SK-N-SH (cell line): ENCODE measurements at regions not wholly inside any gene's neighbourhood (a gene's known extent, or its start where the extent isn't known, plus 50 kb on each side); places are given as distances from the start of the nearest gene placed in this dataset.

ENCODE experiments used
- CTCF ChIA-PET: fragments of 300-600, 350-600 bp; formaldehyde crosslinking; extraction: SDS; loops from one replicate; lab custom pipeline; 2021; lab: Yijun Ruan, JAX
- POLR2A ChIA-PET: fragments of 350-600 bp; sonication (Branson Sonifier 250); formaldehyde crosslinking; extraction: SDS; loops from one replicate; lab custom pipeline; 2020; ENCODE audit warnings: antibody characterized with exemption, inconsistent platforms; lab: Yijun Ruan, JAX
- DNase-seq: peaks from one replicate; pipeline ENCODE4 v3.0.0; 2012
- H2AFZ ChIP-seq: fragments of 200-600 bp; sonication (generic); 2 replicates; pipeline ENCODE4 v1.8.1; 2016; ENCODE audit warnings: antibody characterized with exemption, mild to moderate bottlenecking, low read depth
- H3F3A ChIP-seq: fragments of 200-600 bp; sonication (generic); replicated peaks from 2 replicates; pipeline ENCODE3; 2016; ENCODE audit warnings: antibody characterized with exemption, mild to moderate bottlenecking; ENCODE audit not compliant: insufficient read depth
- H3K27ac ChIP-seq, 2 experiments: fragments of 200-500 bp in 1 of 2; fragments of 200-600 bp in 1 of 2; sonication (Bioruptor generic) in 1 of 2; sonication (generic), shearing (Covaris generic) in 1 of 2; 2 replicates each; pipeline versions ENCODE4 v1.5.1 to v1.6.1; 2014 to 2016; ENCODE audit warnings: low read depth in 2 of 2, inconsistent platforms in 1 of 2, low read length in 1 of 2, mild to moderate bottlenecking in 1 of 2, mixed read lengths in 1 of 2
- H3K27me3 ChIP-seq: fragments of 200-600 bp; sonication (generic), shearing (Covaris generic); 2 replicates; pipeline ENCODE4 v1.6.1; 2016; ENCODE audit warnings: mixed run types; ENCODE audit not compliant: insufficient read depth
- H3K36me3 ChIP-seq, 2 experiments: fragments of 200-500 bp in 1 of 2; fragments of 200-600 bp in 1 of 2; sonication (Bioruptor generic) in 1 of 2; sonication (generic) in 1 of 2; replicated peaks in 1 of 2; 2 replicates each; pipeline versions ENCODE3 to v1.5.1; 2014 to 2016; ENCODE audit warnings: low read length in 1 of 2, mild to moderate bottlenecking in 1 of 2; ENCODE audit not compliant: insufficient read depth in 2 of 2, control insufficient read depth in 1 of 2
- H3K4me1 ChIP-seq, 2 experiments: fragments of 200-500 bp in 1 of 2; fragments of 200-600 bp in 1 of 2; sonication (Bioruptor generic) in 1 of 2; sonication (generic), shearing (Covaris generic) in 1 of 2; 2 replicates each; pipeline versions ENCODE4 v1.5.1 to v1.6.1; 2014 to 2016; ENCODE audit warnings: low read depth in 1 of 2, low read length in 1 of 2, mixed run types in 1 of 2; ENCODE audit not compliant: insufficient read depth in 2 of 2, control insufficient read depth in 1 of 2
- H3K4me2 ChIP-seq: fragments of 200-600 bp; sonication (generic), shearing (Covaris generic); 2 replicates; pipeline ENCODE4 v1.6.1; 2017; ENCODE audit warnings: mixed run types
- H3K4me3 ChIP-seq, 2 experiments: fragments of 200-500 bp in 1 of 2; fragments of 200-600 bp in 1 of 2; sonication (Bioruptor generic) in 1 of 2; sonication (generic), shearing (Covaris generic) in 1 of 2; 2 replicates each; pipeline versions ENCODE4 v1.5.1 to v1.8.1; 2014 to 2016; ENCODE audit warnings: low read depth in 2 of 2, inconsistent platforms in 1 of 2, low read length in 1 of 2, mild to moderate bottlenecking in 1 of 2, mixed read lengths in 1 of 2, moderate library complexity in 1 of 2
- H3K79me2 ChIP-seq: fragments of 200-600 bp; sonication (generic); 2 replicates; pipeline ENCODE4 v1.8.1; 2017; ENCODE audit warnings: mild to moderate bottlenecking; ENCODE audit not compliant: insufficient read depth
- H3K9ac ChIP-seq: fragments of 200-600 bp; sonication (generic); 2 replicates; pipeline ENCODE4 v1.6.1; 2017; ENCODE audit warnings: mixed run types
- H3K9me2 ChIP-seq: fragments of 200-600 bp; sonication (generic); 2 replicates; pipeline ENCODE4 v1.6.1; 2017; ENCODE audit warnings: mixed run types
- H3K9me3 ChIP-seq: fragments of 200-600 bp; sonication (generic); 2 replicates; pipeline ENCODE4 v1.6.1; 2017; ENCODE audit warnings: mixed run types, mild to moderate bottlenecking, moderate library complexity
- H4K20me1 ChIP-seq: fragments of 200-600 bp; sonication (generic); 2 replicates; pipeline ENCODE4 v1.6.1; 2017; ENCODE audit warnings: mild to moderate bottlenecking, mixed run types; ENCODE audit not compliant: insufficient read depth
- CHD2 ChIP-seq: fragments of 150-350 bp; IDR thresholded peaks from 2 replicates; pipeline ENCODE4 v1.6.1; 2018; ENCODE audit warnings: low read length; ENCODE audit not compliant: partially characterized antibody
- FOSL2 ChIP-seq: IDR thresholded peaks from 2 replicates; pipeline ENCODE4 v1.4.0; 2012; ENCODE audit warnings: low read depth, mild to moderate bottlenecking, moderate library complexity, borderline replicate concordance
- GATA2 ChIP-seq: sonication (generic); formaldehyde crosslinking; IDR thresholded peaks from 2 replicates; pipeline ENCODE4 v1.5.0; 2020; ENCODE audit warnings: mild to moderate bottlenecking, missing genetic modification reagents
- MXI1 ChIP-seq: IDR thresholded peaks from 2 replicates; pipeline ENCODE4 v1.6.1; 2012; ENCODE audit warnings: mild to moderate bottlenecking, low read depth, low read length, improper control_type of control experiment
- NFIC ChIP-seq: IDR thresholded peaks from 2 replicates; pipeline ENCODE4 v1.4.0; 2012; ENCODE audit warnings: borderline replicate concordance
- NRF1 ChIP-seq: IDR thresholded peaks from 2 replicates; pipeline ENCODE4 v1.6.1; 2012; ENCODE audit warnings: low read depth, mild to moderate bottlenecking, low read length
- RAD21 ChIP-seq: IDR thresholded peaks from 2 replicates; pipeline ENCODE4 v1.6.1; 2012; ENCODE audit warnings: mild to moderate bottlenecking, low read length
- RCOR1 ChIP-seq: fragments of 150-350 bp; IDR thresholded peaks from 2 replicates; pipeline ENCODE4 v1.6.1; 2017; ENCODE audit warnings: antibody characterized with exemption, low read length
- RXRA ChIP-seq: IDR thresholded peaks from 2 replicates; pipeline ENCODE4 v1.4.0; 2012; ENCODE audit warnings: low read depth, mild to moderate bottlenecking, borderline replicate concordance
- SIN3A ChIP-seq: IDR thresholded peaks from 2 replicates; pipeline ENCODE4 v1.6.1; 2012; ENCODE audit warnings: low read depth, mild to moderate bottlenecking, low read length, moderate library complexity, borderline replicate concordance
- TAF1 ChIP-seq: IDR thresholded peaks from 2 replicates; pipeline ENCODE4 v1.6.1; 2012; ENCODE audit warnings: low read depth, mild to moderate bottlenecking, low read length, moderate library complexity, borderline replicate concordance
- USF1 ChIP-seq: IDR thresholded peaks from 2 replicates; pipeline ENCODE4 v1.4.0; 2012; ENCODE audit warnings: low read depth, borderline replicate concordance
- USF2 ChIP-seq: fragments of 150-350 bp; IDR thresholded peaks from 2 replicates; pipeline ENCODE4 v1.6.1; 2017; ENCODE audit warnings: antibody characterized with exemption, low read length, low read depth, borderline replicate concordance
- WGBS: methylation state at CpG from one replicate; pipeline ENCODE4 v1.1.6; 2017; ENCODE audit warnings: low lambda C conversion rate; 5-methylcytosine and 5-hydroxymethylcytosine counted together

- H3F3A ChIP-seq = no peaks in the 10 kb centered on the region
- no peak overlapping the region for H3K4me3 ChIP-seq
- POLR2A ChIA-PET = no interaction called here
- no peaks in the 10 kb centered on the region for H3K27me3 ChIP-seq
- no peaks in the 10 kb centered on the region for H3K9me2 ChIP-seq
- DNase-seq = no peak
- H3K36me3 ChIP-seq = no peaks in the 10 kb centered on the region
- TF ChIP-seq RAD21 (no peak), USF1 (no peak)
- H2AFZ ChIP-seq = no peak overlapping the region
- H3K79me2 ChIP-seq = no peaks in the 10 kb centered on the region
- no peaks in the 10 kb centered on the region for H4K20me1 ChIP-seq
- no peak overlapping the region for H3K27ac ChIP-seq
- no peak overlapping the region for H3K4me2 ChIP-seq
- H3K4me1 ChIP-seq = peaks cover 0 to 5% of the 10 kb centered on the region in 2 experiments; a peak in 1 of 4 replicates
- no peak overlapping the region for H3K9ac ChIP-seq
- H3K9me3 ChIP-seq = no peaks in the 10 kb centered on the region
- CTCF ChIA-PET = interaction anchor here (1.2 to 2.0 kb wide), 3 partner anchors 9 to 156 kb away, joined by 3 to 9 read pairs (median 4); no protein-coding TSS in a partner anchor
Observed at GRCh38 chr9:95718263-95718662, 157.2 kb upstream of the ERCC6L2 start.

- no peaks in the 10 kb centered on the region for H3K9me3 ChIP-seq
- peaks cover 0 to 3% of the 10 kb centered on the region in 2 experiments; a peak in 1 of 4 replicates for H3K4me1 ChIP-seq
- H3F3A ChIP-seq = no peaks in the 10 kb centered on the region
- ChIA-PET POLR2A (no interaction called here), CTCF (interaction anchor here (1.0 to 2.7 kb wide), 3 partner anchors 11 to 502 kb away, joined by 3 to 11 read pairs (median 3); no protein-coding TSS in a partner anchor)
- H2AFZ ChIP-seq = no peak overlapping the region
- no peak overlapping the region for H3K4me3 ChIP-seq
- H3K4me2 ChIP-seq = no peak overlapping the region
- TF ChIP-seq NFIC (no peak), FOSL2 (no peak), MXI1 (no peak), GATA2 (no peak), USF2 (no peak), SIN3A (no peak), RXRA (no peak), NRF1 (no peak), RCOR1 (no peak), TAF1 (no peak), CHD2 (no peak)
- DNase-seq = no peak
- 22% methylated on average over 3 of the region's 3 CpGs for WGBS
- H3K9ac ChIP-seq = no peak overlapping the region
- no peaks in the 10 kb centered on the region for H4K20me1 ChIP-seq
- no peaks in the 10 kb centered on the region for H3K9me2 ChIP-seq
- H3K27ac ChIP-seq = no peak overlapping the region
- no peaks in the 10 kb centered on the region for H3K79me2 ChIP-seq
- no peaks in the 10 kb centered on the region for H3K36me3 ChIP-seq
- no peaks in the 10 kb centered on the region for H3K27me3 ChIP-seq
Observed at GRCh38 chr9:95715868-95716435, 159.5 kb upstream of the ERCC6L2 start.
